PC-9 (cell line): ENCODE measurements at regions not wholly inside any gene's neighbourhood (a gene's known extent, or its start where the extent isn't known, plus 50 kb on each side); places are given as distances from the start of the nearest gene placed in this dataset.
A peak's percentile ranks its signal among the peaks of the same experiment; 100 is the strongest.

Experiments
- BruUV-seq: library from RNA; stranded (reverse); fragments of 400-500 nt; replicated peaks from 2 replicates; lab custom pipeline; 2021; lab: Mats Ljungman, UMichigan
- CTCF ChIA-PET: fragments of 300-600 bp; sonication (Branson Sonifier 250); formaldehyde crosslinking; loops from one replicate; lab custom pipeline; 2022; ENCODE audit warnings: antibody characterized with exemption; lab: Charles Lee
- POLR2A ChIA-PET: fragments of 300-600 bp; sonication (Branson Sonifier 250); formaldehyde crosslinking; loops from one replicate; lab custom pipeline; 2022; ENCODE audit warnings: antibody characterized with exemption; ENCODE audit not compliant: unreplicated experiment; lab: Charles Lee
- DNase-seq, 2 experiments: peaks; one replicate each; pipeline versions ENCODE4 v3.0.0 to v3.0.0-alpha.2; 2015 to 2022; ENCODE audit warnings: mixed read lengths in 1 of 2
- H2AFZ ChIP-seq: fragments of 200-600 bp; sonication (generic); 2 replicates; pipeline ENCODE4 v1.8.1; 2017; ENCODE audit warnings: antibody characterized with exemption
- H3F3A ChIP-seq: fragments of 200-600 bp; sonication (generic); 2 replicates; pipeline ENCODE4 v1.8.1; 2017; ENCODE audit warnings: antibody characterized with exemption, mild to moderate bottlenecking, low read depth; ENCODE audit not compliant: insufficient read depth
- H3K27ac ChIP-seq: fragments of 200-600 bp; sonication (generic); 2 replicates; pipeline ENCODE4 v1.6.1; 2016; ENCODE audit warnings: mixed run types
- H3K27me3 ChIP-seq: fragments of 200-600 bp; sonication (generic); 2 replicates; pipeline ENCODE4 v1.6.1; 2016; ENCODE audit warnings: low read depth, mixed run types; ENCODE audit not compliant: insufficient read depth
- H3K36me3 ChIP-seq: fragments of 200-600 bp; sonication (generic); 2 replicates; pipeline ENCODE4 v1.6.1; 2016; ENCODE audit warnings: low read depth, mixed run types
- H3K4me1 ChIP-seq: fragments of 200-600 bp; sonication (generic); replicated peaks from 2 replicates; pipeline ENCODE4 v1.6.1; 2016; ENCODE audit warnings: mixed run types; ENCODE audit not compliant: insufficient read depth
- H3K4me2 ChIP-seq: fragments of 200-600 bp; sonication (generic); 2 replicates; pipeline ENCODE4 v1.6.1; 2017; ENCODE audit warnings: mixed run types
- H3K4me3 ChIP-seq: fragments of 200-600 bp; sonication (generic); 2 replicates; pipeline ENCODE4 v1.6.1; 2016; ENCODE audit warnings: mixed run types
- H3K79me2 ChIP-seq: fragments of 200-600 bp; sonication (generic); 2 replicates; pipeline ENCODE4 v1.6.1; 2017; ENCODE audit warnings: low read depth, mixed run types
- H3K9me2 ChIP-seq: fragments of 200-600 bp; sonication (generic); 2 replicates; pipeline ENCODE4 v1.8.1; 2017; ENCODE audit warnings: mild to moderate bottlenecking; ENCODE audit not compliant: insufficient read depth
- H3K9me3 ChIP-seq: fragments of 200-600 bp; sonication (generic); 2 replicates; pipeline ENCODE4 v1.8.1; 2016; ENCODE audit warnings: low read depth; ENCODE audit not compliant: insufficient read depth
- H4K20me1 ChIP-seq: fragments of 200-600 bp; sonication (generic); 2 replicates; pipeline ENCODE4 v1.8.1; 2017; ENCODE audit not compliant: insufficient read depth
- CTCF ChIP-seq: fragments of 200-600 bp; sonication (generic); conservative IDR thresholded peaks from 2 replicates; pipeline ENCODE4 v1.6.1; 2017; ENCODE audit warnings: mixed run types, antibody characterized with exemption, mild to moderate bottlenecking, moderate library complexity
- EZH2 ChIP-seq: fragments of 200-600 bp; sonication (generic); IDR thresholded peaks from 2 replicates; pipeline ENCODE4 v1.8.0; 2017; ENCODE audit warnings: antibody characterized with exemption, low read depth
- intact Hi-C: fragments of 100-400 bp; cut with micrococcal nuclease; formaldehyde crosslinking; loops from one replicate; pipeline ENCODE4 v1.10.0; 2022; ENCODE audit not compliant: unreplicated experiment

DNA sequence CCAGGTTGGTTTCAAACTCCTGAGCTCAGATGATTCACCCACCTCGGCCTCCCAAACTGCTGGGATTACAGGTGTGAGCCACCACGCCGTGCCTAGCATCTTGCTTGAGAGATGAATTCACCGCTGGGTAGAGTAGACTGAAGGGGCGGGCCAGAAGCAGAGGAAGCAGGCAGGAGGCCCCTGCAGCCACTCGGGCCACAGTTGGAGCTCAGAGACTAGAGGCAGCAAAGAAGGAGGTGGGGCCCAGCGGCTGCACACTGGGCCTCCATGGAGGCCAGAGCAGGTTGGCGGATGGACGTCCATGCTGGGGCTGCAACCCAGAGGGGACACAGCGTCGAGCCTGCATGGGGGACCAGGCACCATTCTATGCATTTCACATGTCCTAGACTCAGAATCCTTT, 88.4 kb upstream of the FGF3 start:
- H3K9me2 ChIP-seq = no peaks in the 10 kb centered on the region

DNA sequence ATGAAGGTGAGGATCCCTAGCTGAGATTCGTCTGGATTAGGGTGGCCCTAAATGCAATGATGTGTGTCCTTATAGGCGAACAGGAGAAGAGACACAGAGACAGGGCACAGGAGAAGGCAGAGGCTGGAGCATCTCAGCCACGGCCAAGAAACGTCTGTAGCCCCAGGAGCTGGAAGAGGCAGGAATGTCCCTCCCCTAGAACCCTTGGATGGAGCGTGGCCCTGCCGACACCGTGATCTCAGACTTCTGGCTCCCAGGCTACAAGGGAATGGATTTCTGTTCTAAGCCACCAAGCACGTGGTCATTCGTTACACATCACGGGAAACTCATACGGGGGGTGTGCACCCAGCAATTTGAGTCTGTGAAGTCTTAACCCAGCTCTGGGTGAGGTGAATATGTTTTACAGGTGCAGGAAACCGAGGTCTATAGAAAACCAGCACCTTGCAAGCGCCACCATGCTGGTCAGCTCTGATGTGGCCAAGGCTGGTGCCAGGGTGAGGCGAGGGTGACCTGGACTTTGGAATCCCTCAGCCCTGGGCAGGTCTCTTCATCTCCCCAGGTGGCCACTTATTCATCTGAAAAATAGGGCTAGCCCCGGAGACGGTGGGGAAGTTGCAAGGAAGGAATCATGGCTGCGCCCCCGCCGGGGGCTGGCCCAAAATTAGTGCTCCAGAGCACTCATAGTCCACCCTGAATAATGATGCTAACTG, 89.5 kb upstream of the FGF3 start:
- Histone ChIP-seq H3K4me3 (no peak overlapping the region), H3K79me2 (peaks cover 8% of the 10 kb centered on the region; the same call in 1 of the 2 replicates), H2AFZ (no peak overlapping the region), H3K4me1 (peaks cover 94% of the 10 kb centered on the region), H3K27me3 (no peaks in the 10 kb centered on the region), H3F3A (peaks cover 31% of the 10 kb centered on the region; the same call in 1 of the 2 replicates), H3K9me3 (no peaks in the 10 kb centered on the region), H3K27ac (no peak overlapping the region), H3K9me2 (no peaks in the 10 kb centered on the region), H3K4me2 (no peak overlapping the region), H4K20me1 (no peaks in the 10 kb centered on the region), H3K36me3 (no peaks in the 10 kb centered on the region)
- no TSS peak for BruUV-seq
- DNase-seq = no peak
- intact Hi-C loops = no loop called here
- POLR2A ChIA-PET = interaction anchor here (0.6 kb wide), 1 partner anchor 7 kb away, joined by 14 read pairs; no protein-coding TSS in a partner anchor
- CTCF ChIA-PET = no interaction called here
- TF ChIP-seq EZH2 (no peak), CTCF (no peak)

More for the DNA sequence above, 88.4 kb upstream of the FGF3 start:
- peak overlapping the region; percentile 70 for H3K27ac ChIP-seq
- H3K27me3 ChIP-seq = no peaks in the 10 kb centered on the region
- intact Hi-C loops = no loop called here
- no peaks in the 10 kb centered on the region for H4K20me1 ChIP-seq
- TF ChIP-seq CTCF (no peak), EZH2 (no peak)
- no peak overlapping the region for H2AFZ ChIP-seq
- ChIA-PET POLR2A (interaction anchor here (0.6 to 0.7 kb wide), 2 partner anchors 55 to 91 kb away, joined by 3 to 9 read pairs; no protein-coding TSS in a partner anchor), CTCF (interaction anchor here (0.6 kb wide), 1 partner anchor 542 kb away, joined by 8 read pairs; no protein-coding TSS in a partner anchor)
- no peaks in the 10 kb centered on the region for H3K36me3 ChIP-seq
- no peak overlapping the region for H3K4me3 ChIP-seq
- BruUV-seq = no TSS peak
- peaks cover 91% of the 10 kb centered on the region for H3K4me1 ChIP-seq
- H3K9me3 ChIP-seq = no peaks in the 10 kb centered on the region
- H3K4me2 ChIP-seq = no peak overlapping the region; the same call in 1 of the 2 replicates
- H3F3A ChIP-seq = peaks cover 26% of the 10 kb centered on the region; the same call in 1 of the 2 replicates
- DNase-seq = no peak
- peaks cover 7% of the 10 kb centered on the region; the same call in 1 of the 2 replicates for H3K79me2 ChIP-seq

DNA sequence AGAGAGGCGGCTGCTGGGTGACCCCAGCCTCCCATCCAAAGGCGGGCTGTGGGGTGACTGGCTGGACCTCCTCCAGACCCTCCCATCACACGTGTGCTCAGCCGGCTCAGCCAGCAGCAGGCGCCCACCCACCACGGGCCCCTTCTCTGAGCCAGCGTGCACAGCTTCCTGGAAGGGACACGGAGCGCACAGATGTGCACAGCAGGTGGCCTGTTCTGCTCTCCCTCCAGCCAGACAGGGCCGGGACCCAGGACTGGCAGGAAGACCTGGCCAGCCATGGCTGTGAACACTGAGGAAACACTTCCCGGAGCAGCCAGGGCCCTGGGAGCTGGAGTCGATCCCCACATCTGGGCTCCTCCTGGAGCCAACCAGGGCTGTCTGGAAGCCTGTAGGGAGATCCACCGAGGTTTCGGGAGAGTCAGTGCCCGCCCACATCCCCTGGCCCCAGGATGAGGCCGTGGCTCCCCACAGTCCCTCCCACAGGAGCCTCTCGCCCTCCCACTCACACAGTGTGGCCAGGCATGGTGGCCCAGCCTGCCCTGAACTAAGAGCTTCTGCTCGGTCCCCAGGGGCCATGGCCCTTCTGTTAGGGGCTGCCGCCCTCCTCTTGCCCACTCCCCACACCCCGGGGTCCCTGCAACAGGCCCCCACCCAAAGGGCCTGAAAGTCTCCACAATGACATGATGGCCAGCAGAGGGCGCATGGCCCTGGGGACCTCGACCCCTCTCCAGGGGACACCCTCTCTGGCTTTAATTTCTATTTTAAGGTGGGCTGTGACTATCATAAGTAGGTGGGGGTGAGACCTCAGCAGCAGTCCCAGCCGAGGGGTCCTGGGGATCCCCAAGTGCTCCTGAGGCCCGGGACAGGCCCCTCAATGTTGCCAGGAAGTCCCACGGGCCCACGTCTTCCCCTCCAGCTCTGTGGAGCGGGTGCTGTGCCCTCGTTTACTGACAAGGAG, 90.6 kb upstream of the FGF3 start:
- H3K27me3 ChIP-seq = no peaks in the 10 kb centered on the region
- H3K4me1 ChIP-seq = peaks cover 98% of the 10 kb centered on the region
- peaks cover 8% of the 10 kb centered on the region; the same call in 1 of the 2 replicates for H3K79me2 ChIP-seq
- peaks cover 41% of the 10 kb centered on the region for H3F3A ChIP-seq
- intact Hi-C loops = loop anchor here (5.0 kb wide), 1 partner anchor 208 kb away; the partner anchor contains the start of gene FGF19
- CTCF ChIA-PET = interaction anchor here (0.6 to 2.0 kb wide), 3 partner anchors 9 to 60 kb away, joined by 3 to 8 read pairs (median 4); no protein-coding TSS in a partner anchor
- H3K9me2 ChIP-seq = no peaks in the 10 kb centered on the region
- H3K9me3 ChIP-seq = no peaks in the 10 kb centered on the region
- no peak overlapping the region for H3K27ac ChIP-seq
- POLR2A ChIA-PET = interaction anchor here (0.5 kb wide), 1 partner anchor 93 kb away, joined by 4 read pairs; no protein-coding TSS in a partner anchor
- TF ChIP-seq CTCF = peak; percentile 86
- TF ChIP-seq EZH2 = no peak
- H3K4me3 ChIP-seq = no peak overlapping the region
- BruUV-seq = no TSS peak
- peak in 1 of 2 experiments; percentile 21 for DNase-seq
- no peaks in the 10 kb centered on the region for H3K36me3 ChIP-seq
- H4K20me1 ChIP-seq = no peaks in the 10 kb centered on the region
- H3K4me2 ChIP-seq = peak overlapping the region; percentile 11; the same call in 1 of the 2 replicates
- no peak overlapping the region for H2AFZ ChIP-seq
